ENCODE measurements at regions not wholly inside any gene's neighbourhood (a gene's known extent, or its start where the extent isn't known, plus 50 kb on each side); places are given as distances from the start of the nearest gene placed in this dataset.

- no peak for DNase-seq
Measured at GRCh38 chr4:23388699-23389395, 501.0 kb downstream of the PPARGC1A start.

DNA sequence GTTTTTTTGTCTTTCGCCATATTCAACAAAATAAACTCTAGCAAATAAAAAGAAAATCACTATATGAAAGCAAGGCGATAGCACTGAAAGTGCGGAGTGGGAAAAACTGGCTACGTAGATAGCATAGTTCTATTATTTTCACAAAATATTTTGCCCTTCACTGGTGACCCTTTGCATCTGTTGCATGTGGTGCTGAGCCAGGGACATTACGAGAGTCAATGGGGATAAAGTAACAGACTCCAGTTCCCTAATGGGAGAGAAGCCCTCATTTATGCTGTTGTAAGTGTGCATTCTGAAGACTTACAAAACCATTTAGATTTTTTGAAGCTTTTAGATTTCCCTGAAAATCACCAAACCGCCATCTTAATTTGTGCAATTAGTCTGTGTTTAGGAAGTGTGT, 501.6 kb downstream of the PPARGC1A start:
- no peak for DNase-seq

- no peak for DNase-seq
Measured at GRCh38 chr4:23384741-23385140, 505.1 kb downstream of the PPARGC1A start.

GRCh38 chr4:23382879-23383278, 507.0 kb downstream of the PPARGC1A start:
- DNase-seq: no peak

GRCh38 chr4:23374259-23374658, 515.6 kb downstream of the PPARGC1A start:
- no peak for DNase-seq

- peak; percentile 7 for DNase-seq
Measured at GRCh38 chr4:23373261-23373660, 516.6 kb downstream of the PPARGC1A start.

- DNase-seq: no peak
Measured at GRCh38 chr4:23371533-23371932, 518.3 kb downstream of the PPARGC1A start.

- no peak for DNase-seq
Measured at GRCh38 chr4:23369331-23369730, 520.5 kb downstream of the PPARGC1A start.

GRCh38 chr4:23368081-23368697, 521.7 kb downstream of the PPARGC1A start:
- no peak for DNase-seq

- DNase-seq: no peak
Measured at GRCh38 chr4:23366557-23366906, 523.3 kb downstream of the PPARGC1A start.

DNA sequence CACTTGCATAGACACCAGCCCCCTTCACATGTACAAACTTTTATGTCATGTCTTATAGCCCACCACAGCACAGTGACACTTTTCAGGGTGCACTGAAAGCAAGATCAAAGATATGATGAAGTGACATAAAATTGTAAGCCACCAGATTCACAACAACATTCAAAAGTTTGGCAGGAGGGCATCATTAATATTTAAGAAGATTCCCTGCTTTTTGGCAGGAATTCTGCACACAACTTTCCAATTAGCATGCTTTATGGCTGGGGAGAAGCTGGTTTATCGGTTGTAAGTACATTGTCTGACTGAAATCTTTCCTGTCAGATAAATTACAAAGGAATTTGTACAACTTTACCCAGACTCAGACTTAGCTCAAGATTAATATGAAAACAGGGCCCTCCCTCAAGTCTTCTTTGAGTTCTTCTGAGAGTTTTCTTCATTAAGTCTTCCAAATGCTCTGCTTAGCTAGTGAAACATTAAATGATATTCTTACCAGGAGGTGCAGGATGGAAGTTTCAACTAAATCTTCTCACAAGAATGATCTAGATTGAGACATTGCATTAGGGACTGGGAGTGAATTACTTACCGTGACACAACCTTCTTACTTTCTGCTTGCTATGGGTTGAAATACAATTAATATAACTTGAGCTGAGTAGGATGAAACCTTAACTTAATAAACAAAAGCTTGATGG, 523.8 kb downstream of the PPARGC1A start:
- DNase-seq: no peak

- no peak for DNase-seq
Measured at GRCh38 chr4:23365086-23365485, 524.8 kb downstream of the PPARGC1A start.

DNA sequence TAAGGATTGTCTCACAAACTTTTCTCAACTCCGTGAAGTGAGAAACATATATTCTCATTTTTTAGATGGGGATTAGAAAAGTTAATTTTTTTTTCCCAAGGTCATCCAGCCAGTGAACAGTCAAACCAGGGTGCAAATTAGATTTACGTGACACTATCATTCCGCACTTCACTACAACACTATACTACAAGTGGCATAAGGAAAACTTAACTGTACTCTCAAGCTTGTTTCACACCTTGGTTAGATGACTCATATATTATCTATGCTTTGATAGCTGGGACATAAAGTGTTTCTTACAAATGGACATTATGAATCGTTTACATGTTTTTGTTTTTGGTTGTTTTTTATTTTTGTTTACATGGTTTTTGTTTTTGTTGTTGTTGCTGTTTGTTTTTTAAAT, 525.7 kb downstream of the PPARGC1A start:
- no peak for DNase-seq

DNA sequence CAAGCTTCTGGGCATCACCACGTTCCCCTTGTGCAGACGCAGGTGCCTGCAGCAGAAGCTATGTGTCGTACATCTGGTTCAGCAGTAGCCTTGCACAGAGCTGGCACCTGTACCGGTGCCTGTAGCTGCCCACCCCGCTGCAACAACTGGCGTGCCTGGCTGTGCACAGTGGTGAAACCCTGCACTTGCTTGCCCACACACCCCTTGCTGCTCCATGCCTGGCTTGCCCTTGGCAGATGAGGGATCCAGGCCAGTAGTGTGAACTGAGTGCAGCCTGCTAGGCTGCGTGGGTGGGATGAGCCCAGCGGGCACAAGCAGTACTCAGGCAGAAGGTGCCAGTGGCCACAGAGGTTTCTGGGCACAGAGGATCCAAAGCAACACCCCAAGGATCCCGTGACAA, 528.4 kb downstream of the PPARGC1A start:
- no peak for DNase-seq

DNA sequence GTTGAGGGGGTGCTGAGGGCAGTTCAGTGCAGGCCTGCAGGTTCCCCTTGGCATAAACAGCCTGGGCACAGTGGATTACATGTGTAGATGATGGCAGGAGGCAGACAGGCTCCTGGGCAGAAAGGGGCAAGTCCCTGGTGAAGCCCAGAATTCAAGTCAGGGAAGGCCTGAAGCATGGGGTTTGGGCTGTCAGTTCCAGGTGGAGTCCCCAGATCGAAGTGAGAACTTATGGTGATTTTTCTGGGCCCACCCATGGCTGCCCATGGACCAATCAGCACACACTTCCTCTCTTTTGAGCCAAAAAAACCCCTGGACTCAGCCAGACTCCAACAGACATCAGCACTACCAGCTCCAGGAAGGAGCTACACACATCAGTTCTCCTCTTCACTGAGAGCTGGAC, 529.1 kb downstream of the PPARGC1A start:
- no peak for DNase-seq

GRCh38 chr4:23355258-23355657, 534.6 kb downstream of the PPARGC1A start:
- no peak for DNase-seq

GRCh38 chr4:23353200-23353599, 536.6 kb downstream of the PPARGC1A start:
- DNase-seq: no peak

- DNase-seq: no peak
Measured at GRCh38 chr4:23348789-23349498, 540.9 kb downstream of the PPARGC1A start.

GRCh38 chr4:23337292-23337691, 552.6 kb downstream of the PPARGC1A start:
- no peak for DNase-seq

DNA sequence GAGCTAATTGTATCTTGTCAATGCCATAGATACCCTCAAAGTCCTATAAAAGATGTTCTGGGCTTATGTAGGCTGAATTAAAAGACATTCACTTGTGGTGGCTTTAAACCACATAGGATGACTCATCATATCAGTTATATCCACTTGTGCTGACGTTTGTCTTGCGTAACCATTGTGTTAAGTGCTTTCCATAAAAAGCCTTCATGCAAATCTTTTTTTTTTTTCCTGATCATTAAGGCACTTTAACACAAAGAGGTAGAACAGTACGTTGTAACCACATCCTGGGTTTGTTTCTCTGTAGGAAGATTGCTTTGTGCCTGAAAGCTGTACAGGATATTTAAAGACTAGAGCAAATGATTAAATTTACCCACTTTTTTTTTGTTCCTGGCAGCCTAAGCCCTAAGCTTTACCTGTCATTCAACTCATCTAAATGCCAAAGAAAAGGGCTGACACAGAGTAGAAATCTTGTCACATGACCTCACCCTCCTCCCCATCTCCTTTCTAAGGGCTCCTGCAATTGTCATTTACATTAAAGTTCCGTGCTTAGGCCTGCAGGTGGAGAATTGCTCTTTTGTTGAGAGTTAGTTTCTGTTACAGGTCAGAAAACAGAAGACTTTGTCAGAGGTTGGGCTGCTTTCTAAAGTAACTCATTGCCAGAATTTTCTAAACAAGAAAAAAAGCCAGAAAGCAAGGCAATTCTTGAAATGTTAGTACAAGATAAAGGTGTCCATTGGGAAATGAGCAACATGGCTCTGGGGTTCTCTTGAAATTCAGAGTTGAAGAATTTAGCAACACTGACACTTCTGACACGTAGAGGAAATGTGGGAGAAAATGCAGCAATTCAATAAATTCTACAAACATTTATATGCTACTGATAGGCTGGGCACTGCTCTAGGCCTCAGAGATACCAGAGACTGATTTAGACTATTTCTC, 555.6 kb downstream of the PPARGC1A start:
- DNase-seq: peak; percentile 7

GRCh38 chr4:23333556-23333945, 556.3 kb downstream of the PPARGC1A start:
- peak; percentile 11 for DNase-seq

GRCh38 chr4:23332313-23332712, 557.5 kb downstream of the PPARGC1A start:
- DNase-seq: no peak

- DNase-seq: no peak
Measured at GRCh38 chr4:23327120-23327519, 562.7 kb downstream of the PPARGC1A start.

Measured in activated T-cell treated with anti-CD3 and anti-CD28 coated beads for 4 hours (primary cell).